ENCODE measurements at regions not wholly inside any gene's neighbourhood (a gene's known extent, or its start where the extent isn't known, plus 50 kb on each side); places are given as distances from the start of the nearest gene placed in this dataset.

GRCh38 chr6:19324376-19324775 is 512.8 kb upstream of the ID4 start:
- Mint-ChIP-seq H3K27ac (no peak overlapping the region), H3K4me1 (no peaks in the 10 kb centered on the region), H3K27me3 (peaks cover 3% of the 10 kb centered on the region), H3K36me3 (no peaks in the 10 kb centered on the region), H3K9me3 (peaks cover 3% of the 10 kb centered on the region), H3K4me3 (no peak overlapping the region)
- CTCF ChIA-PET, result no interaction called here
- no peak for DNase-seq

- H3K36me3 Mint-ChIP-seq, result no peaks in the 10 kb centered on the region
- H3K9me3 Mint-ChIP-seq, result peaks cover 6% of the 10 kb centered on the region
- no peak overlapping the region for H3K4me3 Mint-ChIP-seq
- H3K27me3 Mint-ChIP-seq, result peaks cover 3% of the 10 kb centered on the region
- H3K4me1 Mint-ChIP-seq, result no peaks in the 10 kb centered on the region
- H3K27ac Mint-ChIP-seq, result no peak overlapping the region
- CTCF ChIA-PET, result no interaction called here
- DNase-seq, result no peak
These were observed 511.8 kb upstream of the ID4 start for GRCh38 chr6:19325335-19325789.

GRCh38 chr6:19327241-19327640 is 509.9 kb upstream of the ID4 start:
- no peak for DNase-seq
- Mint-ChIP-seq H3K4me1 (no peaks in the 10 kb centered on the region), H3K36me3 (no peaks in the 10 kb centered on the region), H3K4me3 (no peak overlapping the region), H3K9me3 (peaks cover 3% of the 10 kb centered on the region), H3K27me3 (peaks cover 3% of the 10 kb centered on the region), H3K27ac (no peak overlapping the region)
- CTCF ChIA-PET, result no interaction called here

GRCh38 chr6:19327661-19328060 is 509.5 kb upstream of the ID4 start:
- Mint-ChIP-seq H3K4me3 (no peak overlapping the region), H3K27ac (no peak overlapping the region), H3K4me1 (no peaks in the 10 kb centered on the region), H3K9me3 (peaks cover 4% of the 10 kb centered on the region), H3K36me3 (no peaks in the 10 kb centered on the region), H3K27me3 (peaks cover 3% of the 10 kb centered on the region)
- no peak for DNase-seq
- CTCF ChIA-PET, result no interaction called here

- CTCF ChIA-PET, result no interaction called here
These were observed 508.1 kb upstream of the ID4 start for GRCh38 chr6:19329078-19329477.

GRCh38 chr6:19331089-19331488 is 506.1 kb upstream of the ID4 start:
- peaks cover 6% of the 10 kb centered on the region for H3K9me3 Mint-ChIP-seq
- no peaks in the 10 kb centered on the region for H3K36me3 Mint-ChIP-seq
- peaks cover 3% of the 10 kb centered on the region for H3K27me3 Mint-ChIP-seq
- CTCF ChIA-PET, result no interaction called here
- no peaks in the 10 kb centered on the region for H3K4me1 Mint-ChIP-seq
- no peak overlapping the region for H3K27ac Mint-ChIP-seq
- H3K4me3 Mint-ChIP-seq, result no peak overlapping the region
- no peak for DNase-seq

More at GRCh38 chr6:19329078-19329477, 508.1 kb upstream of the ID4 start:
- Mint-ChIP-seq H3K4me3 (no peak overlapping the region), H3K27ac (no peak overlapping the region), H3K36me3 (no peaks in the 10 kb centered on the region), H3K27me3 (peaks cover 3% of the 10 kb centered on the region), H3K9me3 (peaks cover 6% of the 10 kb centered on the region), H3K4me1 (no peaks in the 10 kb centered on the region)
- no peak for DNase-seq

- Mint-ChIP-seq H3K27ac (no peak overlapping the region), H3K36me3 (no peaks in the 10 kb centered on the region), H3K27me3 (no peaks in the 10 kb centered on the region), H3K4me1 (no peaks in the 10 kb centered on the region), H3K9me3 (peaks cover 6% of the 10 kb centered on the region), H3K4me3 (no peak overlapping the region)
- CTCF ChIA-PET, result no interaction called here
- DNase-seq, result no peak
These were observed 504.2 kb upstream of the ID4 start for GRCh38 chr6:19332806-19333460.

- H3K27me3 Mint-ChIP-seq, result no peaks in the 10 kb centered on the region
- CTCF ChIA-PET, result no interaction called here
These were observed 503.2 kb upstream of the ID4 start for GRCh38 chr6:19333936-19334335.

GRCh38 chr6:19336579-19336978 is 500.6 kb upstream of the ID4 start:
- no peak for DNase-seq
- Mint-ChIP-seq H3K27me3 (no peaks in the 10 kb centered on the region), H3K36me3 (no peaks in the 10 kb centered on the region), H3K27ac (no peak overlapping the region), H3K9me3 (peaks cover 4% of the 10 kb centered on the region), H3K4me1 (no peaks in the 10 kb centered on the region), H3K4me3 (no peak overlapping the region)
- CTCF ChIA-PET, result no interaction called here

More at GRCh38 chr6:19333936-19334335, 503.2 kb upstream of the ID4 start:
- no peak overlapping the region for H3K4me3 Mint-ChIP-seq
- DNase-seq, result no peak
- H3K4me1 Mint-ChIP-seq, result no peaks in the 10 kb centered on the region
- H3K9me3 Mint-ChIP-seq, result peaks cover 6% of the 10 kb centered on the region
- H3K36me3 Mint-ChIP-seq, result no peaks in the 10 kb centered on the region
- no peak overlapping the region for H3K27ac Mint-ChIP-seq

- Mint-ChIP-seq H3K4me1 (no peaks in the 10 kb centered on the region), H3K27me3 (no peaks in the 10 kb centered on the region)
These were observed 500.1 kb upstream of the ID4 start for GRCh38 chr6:19337101-19337500.

GRCh38 chr6:19342616-19343015 is 494.6 kb upstream of the ID4 start:
- Mint-ChIP-seq H3K4me3 (no peak overlapping the region), H3K27ac (no peak overlapping the region), H3K9me3 (peaks cover 9% of the 10 kb centered on the region), H3K4me1 (no peaks in the 10 kb centered on the region), H3K36me3 (no peaks in the 10 kb centered on the region), H3K27me3 (no peaks in the 10 kb centered on the region)
- CTCF ChIA-PET, result no interaction called here
- DNase-seq, result no peak

More at GRCh38 chr6:19337101-19337500, 500.1 kb upstream of the ID4 start:
- DNase-seq, result no peak
- CTCF ChIA-PET, result no interaction called here
- Mint-ChIP-seq H3K9me3 (peaks cover 4% of the 10 kb centered on the region), H3K4me3 (no peak overlapping the region), H3K36me3 (no peaks in the 10 kb centered on the region), H3K27ac (no peak overlapping the region)

GRCh38 chr6:19349429-19349828 is 487.7 kb upstream of the ID4 start:
- Mint-ChIP-seq H3K27me3 (no peaks in the 10 kb centered on the region), H3K4me1 (no peaks in the 10 kb centered on the region), H3K9me3 (peaks cover 3% of the 10 kb centered on the region), H3K36me3 (no peaks in the 10 kb centered on the region), H3K27ac (no peak overlapping the region), H3K4me3 (no peak overlapping the region)
- DNase-seq, result no peak
- CTCF ChIA-PET, result no interaction called here

GRCh38 chr6:19354181-19354580 is 483.0 kb upstream of the ID4 start:
- Mint-ChIP-seq H3K36me3 (no peaks in the 10 kb centered on the region), H3K27ac (no peak overlapping the region), H3K4me3 (no peak overlapping the region), H3K9me3 (no peaks in the 10 kb centered on the region), H3K4me1 (no peaks in the 10 kb centered on the region), H3K27me3 (no peaks in the 10 kb centered on the region)
- CTCF ChIA-PET, result no interaction called here
- no peak for DNase-seq

GRCh38 chr6:19356692-19357091 is 480.5 kb upstream of the ID4 start:
- H3K4me1 Mint-ChIP-seq, result no peaks in the 10 kb centered on the region
- H3K27me3 Mint-ChIP-seq, result no peaks in the 10 kb centered on the region
- no peak overlapping the region for H3K4me3 Mint-ChIP-seq
- CTCF ChIA-PET, result no interaction called here
- H3K27ac Mint-ChIP-seq, result no peak overlapping the region
- no peak for DNase-seq
- H3K36me3 Mint-ChIP-seq, result no peaks in the 10 kb centered on the region
- no peaks in the 10 kb centered on the region for H3K9me3 Mint-ChIP-seq

GRCh38 chr6:19362396-19362795 is 474.8 kb upstream of the ID4 start:
- no peak for DNase-seq
- no peaks in the 10 kb centered on the region for H3K4me1 Mint-ChIP-seq
- no peaks in the 10 kb centered on the region for H3K36me3 Mint-ChIP-seq
- H3K27me3 Mint-ChIP-seq, result no peaks in the 10 kb centered on the region
- no peak overlapping the region for H3K4me3 Mint-ChIP-seq
- no peaks in the 10 kb centered on the region for H3K9me3 Mint-ChIP-seq
- CTCF ChIA-PET, result no interaction called here
- no peak overlapping the region for H3K27ac Mint-ChIP-seq

GRCh38 chr6:19368511-19368910 is 468.7 kb upstream of the ID4 start:
- H3K27ac Mint-ChIP-seq, result no peak overlapping the region
- H3K36me3 Mint-ChIP-seq, result no peaks in the 10 kb centered on the region

More at GRCh38 chr6:19368511-19368910, 468.7 kb upstream of the ID4 start:
- H3K27me3 Mint-ChIP-seq, result no peaks in the 10 kb centered on the region
- no peak for DNase-seq
- no peaks in the 10 kb centered on the region for H3K4me1 Mint-ChIP-seq
- H3K9me3 Mint-ChIP-seq, result no peaks in the 10 kb centered on the region
- CTCF ChIA-PET, result no interaction called here
- no peak overlapping the region for H3K4me3 Mint-ChIP-seq
